Retina (tissue), 1 donor: ENCODE measurements at regions not wholly inside any gene's neighbourhood (a gene's known extent, or its start where the extent isn't known, plus 50 kb on each side); places are given as distances from the start of the nearest gene placed in this dataset.
"Not testable (repeated sequence)": the region's sequence is repeated elsewhere in the genome, so short reads cannot be mapped to it uniquely, and the experiment has no call there.

Source experiments
- DNase-seq: peaks from one replicate; pipeline ENCODE4 v3.0.0-alpha.2; 2016

DNA sequence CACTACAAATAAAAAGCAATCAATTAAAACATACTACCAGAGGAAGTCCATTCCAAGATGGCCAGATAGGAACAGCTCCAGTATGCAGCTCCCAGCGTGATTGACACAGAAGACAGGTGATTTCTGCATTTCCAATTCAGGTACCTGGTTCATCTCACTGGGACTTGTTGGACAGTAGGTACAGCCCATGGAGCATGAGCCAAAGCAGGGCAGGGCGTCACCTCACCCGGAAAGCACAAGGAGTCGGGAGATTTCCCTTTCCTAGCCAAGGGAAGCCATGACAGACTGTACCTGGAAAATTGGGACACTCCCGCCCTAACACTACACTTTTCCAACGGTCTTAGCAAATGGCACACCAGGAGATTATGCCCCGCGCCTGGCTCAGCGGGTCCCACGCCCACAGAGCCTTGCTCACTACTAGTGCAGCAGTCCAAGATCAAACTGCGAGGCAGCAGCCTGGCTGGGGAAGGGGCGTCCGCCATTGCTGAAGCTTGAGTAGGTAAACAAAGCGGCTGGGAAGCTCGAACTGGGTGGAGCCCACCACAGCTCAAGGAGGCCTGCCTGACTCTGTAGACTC lies 106.0 kb downstream of the BUD13 start:
- DNase-seq: not testable (repeated sequence)

DNA sequence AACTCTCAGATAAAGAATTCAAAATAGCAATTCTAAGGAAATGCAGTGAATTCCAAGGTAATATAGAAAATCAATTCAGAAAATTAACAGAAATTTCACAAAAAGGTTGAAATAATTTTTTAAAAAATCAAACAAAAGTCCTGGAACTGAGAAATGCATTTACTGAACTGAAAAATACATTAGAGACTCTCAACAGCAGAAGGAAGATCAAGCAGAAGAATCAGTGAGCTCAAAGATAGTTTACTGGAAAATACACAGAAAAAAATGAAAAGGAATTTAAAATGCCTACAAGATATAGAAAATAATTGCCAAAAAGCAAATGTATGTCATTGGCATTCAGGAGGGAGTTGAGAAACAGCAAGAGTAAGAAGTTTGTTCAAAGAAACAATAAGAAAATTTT lies 107.3 kb downstream of the BUD13 start:
- no peak for DNase-seq

- no peak for DNase-seq
These were observed 111.7 kb downstream of the BUD13 start for GRCh38 chr11:116661056-116661455.

DNA sequence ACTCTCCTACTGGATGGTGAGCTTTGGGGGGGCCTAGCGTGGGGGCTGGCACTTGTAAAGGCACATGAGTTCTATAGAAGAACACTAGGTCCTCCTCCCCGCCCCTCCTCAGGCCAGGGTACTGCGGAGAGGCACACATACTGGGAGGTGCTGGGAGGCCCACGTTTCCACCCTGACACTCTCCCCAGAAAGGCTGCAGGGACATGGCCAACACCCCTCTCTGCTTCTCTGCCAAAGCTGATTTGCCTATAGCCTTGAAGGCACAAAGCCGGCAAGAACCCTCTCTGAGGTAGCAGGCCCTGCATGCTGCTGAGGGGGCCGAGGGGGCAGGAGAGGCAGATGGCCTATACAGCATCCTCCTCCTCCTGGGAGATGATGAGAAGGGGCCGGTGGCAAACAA lies 112.8 kb downstream of the BUD13 start:
- no peak for DNase-seq

- peak; percentile 0 for DNase-seq
These were observed 113.8 kb downstream of the BUD13 start for GRCh38 chr11:116658876-116659535.

- DNase-seq: peak; percentile 0
These were observed 114.7 kb downstream of the BUD13 start for GRCh38 chr11:116657842-116658825.

- DNase-seq: no peak
These were observed 116.8 kb downstream of the BUD13 start for GRCh38 chr11:116656011-116656410.

GRCh38 chr11:116654526-116654925 lies 118.3 kb downstream of the BUD13 start:
- DNase-seq: no peak

DNA sequence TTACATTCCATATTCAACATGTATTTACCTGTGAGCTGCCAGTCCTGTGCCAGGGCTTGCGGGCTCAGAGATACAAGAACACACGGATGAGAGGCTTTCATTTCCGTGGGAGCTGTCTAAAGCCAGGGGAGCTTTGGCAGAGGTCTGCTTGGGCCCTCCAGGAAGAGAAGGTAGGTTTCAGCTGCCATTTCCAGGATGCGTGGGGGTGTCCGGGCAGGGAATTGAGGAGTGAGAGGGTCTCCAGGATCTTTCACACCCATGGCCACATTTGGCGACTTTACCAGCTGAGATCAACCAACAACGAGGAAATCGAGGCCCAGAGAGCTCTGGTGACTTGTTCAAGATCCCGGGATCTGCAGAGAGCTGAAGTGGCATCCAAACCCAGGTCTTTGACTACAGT lies 119.6 kb downstream of the BUD13 start:
- DNase-seq: no peak

GRCh38 chr11:116651737-116652237 lies 121.0 kb downstream of the BUD13 start:
- DNase-seq: no peak

- DNase-seq: no peak
These were observed 121.6 kb downstream of the BUD13 start for GRCh38 chr11:116651098-116651736.

- DNase-seq: no peak
These were observed 122.7 kb downstream of the BUD13 start for GRCh38 chr11:116650052-116650451.

DNA sequence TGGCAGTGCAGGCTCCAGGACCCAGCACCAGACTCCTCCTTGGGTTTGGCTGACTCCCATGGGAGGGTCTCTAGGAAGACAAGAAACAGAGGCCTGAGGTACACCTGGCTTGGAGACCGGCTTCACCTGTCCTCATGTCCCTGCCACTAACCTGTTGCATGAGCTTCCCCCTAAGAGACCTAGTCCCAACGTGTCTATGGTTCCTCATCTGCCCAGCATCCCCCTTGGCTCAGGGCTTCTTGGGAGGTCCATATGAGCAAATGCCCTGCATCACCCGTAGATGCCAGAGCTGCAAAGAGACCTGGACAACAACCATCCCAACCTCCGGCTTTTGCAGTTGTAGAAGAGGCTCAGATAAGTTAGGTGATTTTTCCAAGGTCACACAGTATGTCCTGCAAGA lies 123.5 kb downstream of the BUD13 start:
- DNase-seq: no peak

DNA sequence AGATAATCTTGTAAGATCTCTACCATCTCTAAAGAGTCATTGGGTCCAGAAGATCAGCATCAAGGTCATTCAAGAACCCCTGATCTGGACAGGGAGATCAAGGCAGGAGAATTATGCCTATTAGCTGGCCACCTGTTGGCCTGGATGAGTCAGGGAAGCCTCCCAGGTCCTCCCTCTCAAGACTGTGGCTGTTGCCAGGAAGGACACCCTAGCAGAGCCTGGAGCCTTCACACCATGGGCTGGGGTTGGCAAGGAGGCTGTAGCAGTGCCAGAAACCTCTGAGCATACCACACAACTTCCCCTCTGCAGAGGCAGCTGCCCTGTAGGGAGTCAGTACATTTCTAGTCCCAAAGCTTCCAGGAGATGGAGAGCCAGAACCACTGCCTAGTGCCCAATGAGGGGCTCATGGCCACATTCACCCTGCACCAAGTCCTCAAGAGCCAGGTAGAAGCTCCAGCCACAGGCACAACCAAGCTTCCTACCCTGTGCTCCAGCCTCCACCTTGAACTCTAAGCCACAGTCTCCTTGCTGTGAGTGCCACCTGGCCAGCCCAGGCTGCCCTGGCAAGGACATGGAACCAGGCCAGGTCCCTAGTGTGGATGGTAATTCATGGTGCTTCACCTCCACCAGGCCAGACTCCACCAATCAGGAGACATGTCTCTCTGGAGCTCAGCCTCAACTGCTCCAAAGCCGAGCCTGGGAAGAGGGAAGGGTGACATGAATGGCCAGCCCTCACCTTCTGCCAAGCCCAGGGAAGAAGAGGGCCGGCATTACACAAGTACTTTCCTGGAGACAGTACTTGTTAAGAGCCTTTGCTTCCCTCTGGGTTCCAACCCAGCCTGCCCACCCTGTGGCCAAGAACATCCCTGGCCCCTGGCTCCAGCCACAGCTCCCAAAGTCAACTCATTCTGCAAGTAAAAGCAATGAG lies 124.3 kb downstream of the BUD13 start:
- no peak for DNase-seq

- no peak for DNase-seq
These were observed 125.3 kb downstream of the BUD13 start for GRCh38 chr11:116647305-116648080.

GRCh38 chr11:116646191-116646590 lies 126.6 kb downstream of the BUD13 start:
- no peak for DNase-seq

- no peak for DNase-seq
These were observed 127.9 kb downstream of the BUD13 start for GRCh38 chr11:116644941-116645305.

DNA sequence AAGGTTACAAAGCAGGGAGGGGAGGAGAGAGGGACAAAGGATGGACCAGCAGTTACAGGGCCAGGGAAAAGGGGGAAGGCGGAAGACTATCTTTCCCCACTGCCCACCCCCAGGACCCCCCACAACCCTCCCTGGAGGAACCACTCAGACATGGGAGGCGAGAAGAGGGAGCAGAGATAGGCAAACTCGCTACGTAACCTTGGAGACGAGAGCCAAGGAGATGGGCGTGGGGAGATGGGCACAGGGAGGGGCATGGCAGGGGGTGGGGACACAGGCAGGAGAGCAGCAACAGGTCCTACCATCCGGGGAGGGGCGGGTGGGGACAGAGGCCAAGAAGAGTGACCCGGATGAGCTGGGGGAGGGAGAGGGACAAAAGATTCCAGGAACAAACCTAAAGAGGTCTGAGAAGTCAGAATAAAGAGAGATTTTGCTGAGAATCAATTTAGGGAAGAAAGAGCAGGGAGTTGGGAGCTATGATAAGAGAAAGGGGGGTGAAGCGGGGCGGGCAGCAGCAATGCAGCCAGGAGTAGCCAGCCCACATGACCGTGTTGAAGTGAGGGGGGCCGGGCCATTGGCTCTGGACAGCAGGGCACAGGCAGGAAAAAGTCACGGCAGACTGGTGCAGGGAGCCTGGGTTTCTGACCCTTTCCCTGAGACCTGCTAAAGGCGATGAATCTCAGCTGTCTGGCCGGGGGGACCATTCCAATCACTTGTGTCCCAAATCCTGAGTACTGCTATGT lies 128.4 kb downstream of the BUD13 start:
- DNase-seq: no peak

DNA sequence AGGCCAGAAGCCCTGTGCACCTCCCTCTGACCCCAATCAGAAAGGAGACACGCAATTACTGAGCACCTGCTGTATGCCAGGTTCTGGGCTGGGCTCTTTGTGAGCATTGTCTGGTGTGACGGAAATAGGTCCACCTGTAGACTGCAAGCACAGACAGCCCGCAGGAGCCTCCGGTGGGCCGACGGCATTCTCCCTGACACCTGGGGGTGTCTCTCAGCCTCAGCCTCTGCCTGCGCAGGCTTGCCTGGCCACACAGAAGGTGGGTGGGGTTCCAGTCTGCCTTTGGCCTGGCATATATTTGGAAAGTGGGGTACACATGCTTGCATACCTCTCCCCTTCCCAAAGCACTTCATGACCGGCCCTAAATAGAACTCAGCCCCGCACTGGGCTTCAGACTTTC lies 129.3 kb downstream of the BUD13 start:
- DNase-seq: no peak

DNA sequence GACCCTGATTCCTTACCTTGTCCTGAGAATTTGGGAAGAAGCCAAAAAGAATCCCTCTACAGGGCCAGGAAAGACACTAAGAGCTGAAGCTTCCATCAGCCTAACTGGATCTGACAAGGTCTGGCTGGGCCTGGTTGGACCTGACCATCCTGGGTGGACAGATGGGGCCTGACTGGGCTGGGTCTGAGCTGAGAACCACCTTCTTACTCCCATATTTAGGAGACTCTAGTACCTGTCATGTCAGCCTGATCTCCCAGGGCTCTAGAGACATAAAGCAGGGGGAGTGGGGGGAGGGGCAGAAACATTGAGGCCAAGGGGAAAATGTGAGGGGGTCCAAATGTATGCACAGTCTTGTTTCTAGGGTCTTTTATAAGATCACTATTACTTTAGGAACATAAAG lies 129.9 kb downstream of the BUD13 start:
- no peak for DNase-seq
